Testis (tissue), 2 donors: ENCODE measurements at regions not wholly inside any gene's neighbourhood (a gene's known extent, or its start where the extent isn't known, plus 50 kb on each side); places are given as distances from the start of the nearest gene placed in this dataset.

Experiments
- DNase-seq: peaks from one replicate; pipeline ENCODE4 v3.0.0-alpha.2; 2019
- H3K27ac ChIP-seq, 2 donors: fragments of 200-600 bp; sonication (generic); one replicate each; pipeline ENCODE4 v1.5.1; 2019
- H3K27me3 ChIP-seq: fragments of 200-600 bp; sonication (generic); one replicate; pipeline ENCODE4 v1.5.1; 2019
- H3K36me3 ChIP-seq: fragments of 200-600 bp; sonication (generic); one replicate; pipeline ENCODE4 v1.5.1; 2017; ENCODE audit warnings: low read depth; ENCODE audit errors: missing control alignments
- H3K4me1 ChIP-seq: fragments of 200-600 bp; sonication (generic); one replicate; pipeline ENCODE4 v1.5.1; 2019
- H3K4me3 ChIP-seq, 2 donors: fragments of 200-600 bp; sonication (generic); one replicate each; pipeline ENCODE4 v1.5.1; 2017 to 2019
- H3K9me3 ChIP-seq: fragments of 200-600 bp; sonication (generic); one replicate; pipeline ENCODE4 v1.5.1; 2017
- CTCF ChIP-seq, 3 experiments: fragments of 450-650 bp in 2 of 3; fragments of 200-600 bp in 1 of 3; sonication (generic) in 1 of 3; IDR thresholded peaks; one replicate each; pipeline ENCODE4 v1.5.1; 2016 to 2019; ENCODE audit warnings: antibody characterized with exemption in 3 of 3, mild to moderate bottlenecking in 2 of 3, moderate library complexity in 1 of 3
- POLR2A ChIP-seq: fragments of 450-650 bp; IDR thresholded peaks from one replicate; pipeline ENCODE4 v1.6.1; 2017; ENCODE audit warnings: antibody characterized with exemption, mild to moderate bottlenecking, moderate library complexity
- WGBS, 2 donors: methylation state at CpG; one replicate each; pipeline ENCODE4 v1.1.5; 2018; 5-methylcytosine and 5-hydroxymethylcytosine counted together
- intact Hi-C: fragments of 100-400 bp; cut with DNase I; formaldehyde crosslinking; loops from one replicate; pipeline ENCODE4 v1.15.1; 2023; ENCODE audit warnings: low total_unique reads

DNA sequence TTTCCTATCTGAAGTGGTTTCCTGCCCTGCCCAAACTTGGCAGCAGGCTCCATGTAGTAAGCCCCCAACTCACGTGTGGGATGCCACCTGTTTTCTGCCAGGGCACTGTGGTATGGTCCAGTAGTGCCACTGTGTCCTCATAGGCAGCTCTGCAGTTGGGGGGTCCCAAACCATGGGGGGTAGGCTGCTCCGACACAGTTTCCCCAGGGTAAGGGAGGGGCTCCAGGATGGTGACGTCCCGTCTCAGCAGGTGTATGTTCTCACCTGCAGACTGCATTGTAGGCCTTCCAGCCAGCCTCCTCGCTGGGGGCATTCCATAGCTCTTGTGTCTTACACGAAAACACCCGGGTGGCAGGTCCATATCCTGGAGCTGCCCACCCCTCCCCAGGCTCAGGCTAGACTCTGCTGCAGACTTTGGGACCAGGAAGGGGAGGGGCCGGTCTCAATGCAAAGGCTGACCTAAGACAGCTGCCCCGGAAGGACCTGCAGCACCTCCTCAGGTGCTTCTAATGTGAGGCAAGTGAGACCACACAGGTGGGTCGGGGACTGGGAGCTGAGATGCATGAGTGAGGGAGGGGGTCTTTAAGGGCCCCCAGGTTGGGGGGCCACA is 330.5 kb upstream of the IRX4 start:
- 86 to 88% methylated on average over 6 to 10 of the region's 10 CpGs for WGBS, 2 donors
- intact Hi-C loops: no loop called here

DNA sequence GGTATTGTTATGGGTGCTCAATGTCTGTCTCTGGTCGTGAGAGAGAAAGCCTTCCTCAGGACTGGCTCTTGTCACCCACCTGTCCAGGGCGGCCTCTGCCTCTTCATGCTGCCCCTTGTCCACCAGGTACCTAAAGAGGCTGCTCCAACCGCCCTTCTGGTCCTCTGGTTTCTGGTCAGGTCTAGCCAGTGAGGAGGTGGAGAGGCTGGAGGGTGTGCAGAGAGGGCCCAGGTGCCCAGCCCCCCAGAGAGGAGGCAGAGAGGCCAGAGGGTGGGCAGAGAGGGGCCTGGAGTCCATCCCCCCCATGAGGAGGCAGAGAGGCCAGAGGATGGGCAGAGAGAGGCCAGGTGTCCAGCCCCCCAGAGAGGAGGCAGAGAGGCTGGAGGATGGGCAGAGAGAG is 329.8 kb upstream of the IRX4 start:
- H3K4me1 ChIP-seq: no peaks in the 10 kb centered on the region
- no peak overlapping the region for H3K4me3 ChIP-seq
- no peaks in the 10 kb centered on the region for H3K27me3 ChIP-seq
- 74 to 92% methylated on average over 2 to 3 of the region's 3 CpGs for WGBS, 2 donors
- DNase-seq: no peak
- H3K9me3 ChIP-seq: no peaks in the 10 kb centered on the region
- TF ChIP-seq CTCF (IDR thresholded peaks at IDR 0.05): no peak
- H3K36me3 ChIP-seq: no peaks in the 10 kb centered on the region
- H3K27ac ChIP-seq: no peak overlapping the region
- intact Hi-C loops: no loop called here

More for the DNA sequence above, 330.5 kb upstream of the IRX4 start:
- Histone ChIP-seq H3K4me3 (no peak overlapping the region), H3K36me3 (no peaks in the 10 kb centered on the region), H3K27ac (no peak overlapping the region), H3K4me1 (no peaks in the 10 kb centered on the region), H3K9me3 (no peaks in the 10 kb centered on the region), H3K27me3 (no peaks in the 10 kb centered on the region)
- no peak for DNase-seq
- TF ChIP-seq POLR2A (no peak), CTCF (IDR thresholded peaks at IDR 0.05) (no peak)

DNA sequence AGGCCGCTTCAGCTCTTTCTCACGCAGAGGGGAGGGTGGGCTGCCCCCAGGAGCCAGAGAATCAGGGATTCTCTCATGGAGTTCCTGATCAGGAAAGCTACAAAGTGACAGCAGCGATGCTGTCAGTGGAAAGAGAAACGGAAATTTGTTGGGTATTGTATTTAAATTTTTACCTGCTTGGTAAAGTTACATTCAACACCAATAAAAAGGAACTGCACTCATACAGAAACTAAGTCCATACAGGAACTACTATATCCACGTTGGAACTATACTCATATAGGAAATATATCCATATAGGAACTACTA is 325.5 kb upstream of the IRX4 start:
- WGBS, 2 donors: 57 to 64% methylated on average over 5 of the region's 5 CpGs
- intact Hi-C loops: no loop called here
- no peaks in the 10 kb centered on the region for H3K27me3 ChIP-seq

DNA sequence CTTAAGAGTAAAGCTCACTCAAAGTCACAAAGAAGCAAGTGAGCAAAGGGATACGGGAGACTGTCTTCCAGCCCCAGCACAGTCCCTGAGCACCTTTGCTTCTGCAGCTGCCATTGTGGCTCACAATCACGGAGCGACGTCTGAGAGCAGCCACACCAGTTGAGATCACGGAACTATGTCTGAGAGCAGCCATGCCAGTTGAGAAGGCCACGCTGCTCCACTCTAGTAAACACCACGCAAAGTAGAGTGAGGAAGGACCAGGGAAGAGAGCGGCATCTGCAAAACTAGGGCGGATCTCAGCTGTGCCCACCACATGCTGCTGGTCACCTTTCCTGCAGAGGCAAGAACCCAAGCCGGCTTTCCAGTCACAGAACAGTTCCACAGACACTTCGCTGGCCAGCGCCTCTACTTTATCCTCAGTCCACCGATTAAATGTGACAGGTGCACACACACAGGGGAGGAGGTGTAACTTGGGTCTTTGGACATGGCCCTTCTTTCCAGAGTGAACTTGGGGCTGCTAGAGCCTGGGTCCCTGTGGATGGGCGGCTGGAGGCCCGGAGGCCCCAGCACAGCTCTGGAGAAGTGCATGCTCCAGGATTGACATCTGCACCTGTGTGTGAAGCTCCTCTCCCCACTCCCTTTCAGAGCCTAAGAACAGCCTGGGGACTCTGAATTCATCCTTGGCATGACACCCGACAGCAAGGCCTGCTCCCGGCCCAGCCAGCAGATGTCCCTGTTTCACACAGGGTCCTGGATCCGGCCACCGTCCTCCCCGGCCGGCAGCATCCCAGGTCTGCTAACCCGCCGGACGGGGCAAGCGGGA is 324.9 kb upstream of the IRX4 start:
- Histone ChIP-seq H3K4me3 (no peak overlapping the region), H3K27me3 (no peaks in the 10 kb centered on the region), H3K27ac (no peak overlapping the region), H3K36me3 (no peaks in the 10 kb centered on the region), H3K4me1 (no peaks in the 10 kb centered on the region), H3K9me3 (no peaks in the 10 kb centered on the region)
- WGBS, 2 donors: 66 to 71% methylated on average over 16 to 25 of the region's 25 CpGs
- TF ChIP-seq CTCF (IDR thresholded peaks at IDR 0.05) (peak in 1 of 3 experiments; percentile 8), POLR2A (no peak)
- DNase-seq: peak; percentile 68
- intact Hi-C loops: no loop called here

More for the DNA sequence above, 325.5 kb upstream of the IRX4 start:
- Histone ChIP-seq H3K4me1 (no peaks in the 10 kb centered on the region), H3K27ac (no peak overlapping the region), H3K36me3 (no peaks in the 10 kb centered on the region), H3K4me3 (no peak overlapping the region), H3K9me3 (no peaks in the 10 kb centered on the region)
- TF ChIP-seq POLR2A: no peak
- TF ChIP-seq CTCF (IDR thresholded peaks at IDR 0.05): no peak
- DNase-seq: no peak

GRCh38 chr5:2207109-2207399 is 324.3 kb upstream of the IRX4 start:
- Histone ChIP-seq H3K4me3 (no peak overlapping the region), H3K4me1 (no peaks in the 10 kb centered on the region), H3K36me3 (no peaks in the 10 kb centered on the region), H3K27me3 (no peaks in the 10 kb centered on the region), H3K9me3 (no peaks in the 10 kb centered on the region), H3K27ac (no peak overlapping the region)
- no peak for DNase-seq
- TF ChIP-seq POLR2A (no peak), CTCF (IDR thresholded peaks at IDR 0.05) (no peak)
- intact Hi-C loops: no loop called here
- 89 to 96% methylated on average over 6 of the region's 6 CpGs for WGBS, 2 donors
